Mesothelial cell of epicardium (in vitro differentiated cells): ENCODE measurements at regions not wholly inside any gene's neighbourhood (a gene's known extent, or its start where the extent isn't known, plus 50 kb on each side); places are given as distances from the start of the nearest gene placed in this dataset.

Experiments used
- DNase-seq, 2 experiments: peaks; one replicate each; pipeline ENCODE4 v3.0.0; 2021; ENCODE audit warnings: low spot score in 2 of 2; ENCODE audit not compliant: unreplicated experiment in 2 of 2
- H3K27ac Mint-ChIP-seq: 2 replicates; pipeline ENCODE4 v1.8.0; 2021; ENCODE audit warnings: mixed read lengths
- H3K27me3 Mint-ChIP-seq: 2 replicates; pipeline ENCODE4 v1.8.0; 2021; ENCODE audit warnings: low read depth, mixed read lengths
- H3K36me3 Mint-ChIP-seq: 2 replicates; pipeline ENCODE4 v1.8.0; 2021; ENCODE audit warnings: mixed read lengths
- H3K4me1 Mint-ChIP-seq: 2 replicates; pipeline ENCODE4 v1.8.0; 2021; ENCODE audit warnings: mixed read lengths
- H3K4me3 Mint-ChIP-seq: 2 replicates; pipeline ENCODE4 v1.8.0; 2021; ENCODE audit warnings: mild to moderate bottlenecking, moderate library complexity, mixed read lengths
- H3K9me3 Mint-ChIP-seq: 2 replicates; pipeline ENCODE4 v1.8.0; 2021; ENCODE audit warnings: mixed read lengths
- TF ChIP-seq, protein P1 (sequence below): fragments of 200-600 bp; sonication (generic); IDR thresholded peaks from one replicate; pipeline ENCODE4 v1.5.0; 2021; ENCODE audit warnings: antibody characterized with exemption; ENCODE audit not compliant: unreplicated experiment

DNA sequence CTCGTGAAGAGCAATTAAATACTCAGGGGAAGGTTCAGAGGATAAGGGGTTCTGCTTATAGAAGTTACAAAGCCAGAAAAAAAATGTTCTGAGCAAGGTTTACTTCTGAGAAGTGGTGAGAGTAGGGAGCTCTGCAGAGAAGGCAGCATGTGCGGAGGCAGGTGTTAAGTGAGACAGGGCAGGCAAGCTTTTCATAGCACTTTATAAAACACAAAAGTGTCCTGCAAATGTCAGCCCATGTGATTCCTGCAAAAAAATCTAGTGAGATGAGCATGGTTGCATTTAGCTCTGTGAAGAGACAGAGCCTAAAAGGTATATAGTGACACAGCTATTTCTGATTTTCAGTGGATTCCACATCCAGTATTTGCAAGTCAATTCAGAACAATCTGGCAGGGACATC, 223.8 kb upstream of the SYT4 start:
- H3K4me1 Mint-ChIP-seq: no peaks in the 10 kb centered on the region

DNA sequence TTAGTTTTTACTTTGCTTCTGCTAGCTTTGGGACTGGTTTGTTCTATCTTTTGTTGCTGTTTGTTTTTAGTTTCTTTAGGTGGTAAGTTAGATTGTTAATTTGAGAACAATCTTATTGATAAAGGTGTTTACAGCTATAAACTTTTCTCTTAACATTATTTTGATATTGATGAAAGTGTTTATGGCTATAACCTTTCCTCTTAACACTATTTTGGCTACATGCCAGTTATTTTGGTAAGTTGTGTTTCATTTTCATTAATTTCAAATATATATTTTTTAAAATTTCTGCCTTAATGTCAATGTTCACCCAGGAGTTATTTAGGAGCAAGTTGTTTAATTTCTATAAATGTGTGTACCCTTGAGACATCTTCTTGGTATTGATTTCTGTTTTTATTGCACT, 229.6 kb upstream of the SYT4 start:
- DNase-seq: no peak
- H3K36me3 Mint-ChIP-seq: no peaks in the 10 kb centered on the region
- no peaks in the 10 kb centered on the region for H3K4me1 Mint-ChIP-seq
- no peaks in the 10 kb centered on the region for H3K27me3 Mint-ChIP-seq
- peaks cover 75% of the 10 kb centered on the region for H3K9me3 Mint-ChIP-seq
- H3K4me3 Mint-ChIP-seq: no peak overlapping the region
- TF ChIP-seq, protein P1, sequence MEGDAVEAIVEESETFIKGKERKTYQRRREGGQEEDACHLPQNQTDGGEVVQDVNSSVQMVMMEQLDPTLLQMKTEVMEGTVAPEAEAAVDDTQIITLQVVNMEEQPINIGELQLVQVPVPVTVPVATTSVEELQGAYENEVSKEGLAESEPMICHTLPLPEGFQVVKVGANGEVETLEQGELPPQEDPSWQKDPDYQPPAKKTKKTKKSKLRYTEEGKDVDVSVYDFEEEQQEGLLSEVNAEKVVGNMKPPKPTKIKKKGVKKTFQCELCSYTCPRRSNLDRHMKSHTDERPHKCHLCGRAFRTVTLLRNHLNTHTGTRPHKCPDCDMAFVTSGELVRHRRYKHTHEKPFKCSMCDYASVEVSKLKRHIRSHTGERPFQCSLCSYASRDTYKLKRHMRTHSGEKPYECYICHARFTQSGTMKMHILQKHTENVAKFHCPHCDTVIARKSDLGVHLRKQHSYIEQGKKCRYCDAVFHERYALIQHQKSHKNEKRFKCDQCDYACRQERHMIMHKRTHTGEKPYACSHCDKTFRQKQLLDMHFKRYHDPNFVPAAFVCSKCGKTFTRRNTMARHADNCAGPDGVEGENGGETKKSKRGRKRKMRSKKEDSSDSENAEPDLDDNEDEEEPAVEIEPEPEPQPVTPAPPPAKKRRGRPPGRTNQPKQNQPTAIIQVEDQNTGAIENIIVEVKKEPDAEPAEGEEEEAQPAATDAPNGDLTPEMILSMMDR: no peak
- no peak overlapping the region for H3K27ac Mint-ChIP-seq

More for the DNA sequence above, 223.8 kb upstream of the SYT4 start:
- H3K36me3 Mint-ChIP-seq: no peaks in the 10 kb centered on the region
- H3K27ac Mint-ChIP-seq: no peak overlapping the region
- H3K27me3 Mint-ChIP-seq: no peaks in the 10 kb centered on the region
- peaks cover 41% of the 10 kb centered on the region for H3K9me3 Mint-ChIP-seq
- H3K4me3 Mint-ChIP-seq: no peak overlapping the region
- TF ChIP-seq, protein P1: no peak
- no peak for DNase-seq

DNA sequence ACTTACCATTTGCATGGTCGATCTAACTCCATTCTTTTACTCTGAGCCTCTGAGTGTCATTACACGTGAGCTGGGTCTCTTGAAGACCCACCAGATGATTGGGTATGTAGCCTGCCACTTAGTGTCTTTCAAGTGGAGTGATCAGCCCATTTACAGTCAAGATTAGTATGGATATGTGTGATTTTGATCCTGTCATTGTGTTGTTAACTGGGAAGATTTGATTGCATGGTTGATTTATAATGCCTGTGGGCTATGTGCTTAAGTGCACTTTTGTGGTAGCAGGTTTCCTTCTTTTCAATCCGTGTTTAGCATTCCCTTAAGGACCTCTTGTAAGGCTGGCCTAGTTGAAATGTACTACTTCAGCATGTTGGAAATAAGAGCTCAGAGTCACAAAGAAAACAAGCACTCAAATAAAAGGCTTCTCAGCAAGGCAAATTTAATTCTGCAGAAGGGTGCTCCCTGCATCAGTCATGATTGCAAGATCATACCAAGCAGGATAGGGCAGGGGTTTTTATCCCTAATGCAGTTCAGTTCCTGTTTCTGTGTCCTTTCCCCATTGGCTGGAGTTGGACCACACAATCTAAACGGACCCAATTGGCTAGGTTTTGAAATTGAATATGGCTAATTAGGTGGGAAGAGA, 230.7 kb upstream of the SYT4 start:
- no peaks in the 10 kb centered on the region for H3K4me1 Mint-ChIP-seq
- no peak overlapping the region for H3K4me3 Mint-ChIP-seq
- no peak for DNase-seq
- TF ChIP-seq, protein P1: no peak
- no peaks in the 10 kb centered on the region for H3K27me3 Mint-ChIP-seq
- H3K36me3 Mint-ChIP-seq: no peaks in the 10 kb centered on the region
- H3K27ac Mint-ChIP-seq: no peak overlapping the region
- peaks cover 77% of the 10 kb centered on the region for H3K9me3 Mint-ChIP-seq

DNA sequence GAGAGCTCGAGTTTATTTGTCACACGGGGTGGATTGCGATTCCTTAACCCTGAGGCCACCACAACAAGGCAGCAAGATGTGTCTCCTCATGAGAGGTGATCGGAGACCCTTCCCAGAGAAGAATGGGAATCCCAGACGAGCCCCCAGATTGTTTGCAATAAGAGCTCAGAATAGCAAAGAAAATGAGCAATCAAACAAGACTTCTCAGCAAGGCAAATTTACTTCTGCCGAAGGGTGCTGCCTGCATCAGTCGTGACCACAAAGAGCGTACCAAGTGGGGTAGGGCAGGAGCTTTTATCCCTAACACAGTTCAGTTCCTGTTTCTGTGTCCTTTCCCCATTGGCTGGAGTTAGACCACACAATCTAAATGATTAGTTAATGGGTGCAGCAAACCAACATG, 237.5 kb upstream of the SYT4 start:
- no peak overlapping the region for H3K27ac Mint-ChIP-seq
- DNase-seq: no peak
- no peaks in the 10 kb centered on the region for H3K27me3 Mint-ChIP-seq
- peaks cover 7% of the 10 kb centered on the region for H3K36me3 Mint-ChIP-seq
- H3K4me1 Mint-ChIP-seq: peaks cover 5% of the 10 kb centered on the region
- no peak overlapping the region for H3K4me3 Mint-ChIP-seq
- H3K9me3 Mint-ChIP-seq: peaks cover 52% of the 10 kb centered on the region
- TF ChIP-seq, protein P1: no peak

DNA sequence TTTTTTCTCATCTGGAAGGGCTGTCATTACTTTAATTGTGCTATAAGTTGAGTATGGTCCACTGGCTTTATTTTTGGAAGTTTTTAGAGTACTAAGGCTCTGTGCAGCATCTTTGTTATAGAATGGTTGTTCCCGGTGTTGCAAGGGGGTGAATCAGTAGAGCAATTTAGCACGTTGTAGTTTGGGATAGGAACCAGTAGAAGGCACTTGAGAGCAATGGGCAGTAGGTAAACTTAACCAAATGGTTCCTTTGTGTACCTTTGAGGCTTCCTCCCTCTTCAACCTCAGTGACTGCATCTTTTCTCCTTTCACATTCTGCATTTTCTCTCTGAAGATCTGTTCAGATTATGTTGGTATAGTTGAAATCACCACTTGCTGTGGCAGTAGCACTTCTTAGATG, 238.2 kb upstream of the SYT4 start:
- Mint-ChIP-seq H3K27ac (no peak overlapping the region), H3K9me3 (peaks cover 45% of the 10 kb centered on the region), H3K36me3 (peaks cover 7% of the 10 kb centered on the region), H3K27me3 (no peaks in the 10 kb centered on the region), H3K4me3 (no peak overlapping the region), H3K4me1 (peaks cover 5% of the 10 kb centered on the region)
- TF ChIP-seq, protein P1: no peak
- no peak for DNase-seq

DNA sequence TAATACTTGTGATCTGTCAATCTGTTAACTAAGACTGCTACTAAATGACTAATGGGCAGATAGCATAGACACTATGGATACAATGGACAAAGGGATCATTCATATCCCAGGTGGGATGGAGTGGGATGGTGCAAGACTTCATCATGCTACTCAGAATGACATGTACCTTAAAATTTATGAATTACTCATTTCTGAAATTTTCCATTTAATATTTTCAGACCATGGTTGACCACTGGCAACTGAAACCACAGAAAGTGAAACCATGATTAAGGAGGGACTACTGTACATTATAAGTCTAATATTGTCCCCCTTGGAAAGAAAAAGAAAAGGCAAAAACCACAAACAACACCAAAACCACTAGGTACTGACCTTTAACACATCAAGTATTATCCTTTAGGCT, 247.0 kb upstream of the SYT4 start:
- Mint-ChIP-seq H3K27me3 (no peaks in the 10 kb centered on the region), H3K9me3 (no peaks in the 10 kb centered on the region), H3K27ac (no peak overlapping the region), H3K4me3 (no peak overlapping the region), H3K36me3 (no peaks in the 10 kb centered on the region), H3K4me1 (peaks cover 11% of the 10 kb centered on the region)
- TF ChIP-seq, protein P1: no peak
- DNase-seq: no peak
